PFSK-1 (cell line): ENCODE measurements at regions not wholly inside any gene's neighbourhood (a gene's known extent, or its start where the extent isn't known, plus 50 kb on each side); places are given as distances from the start of the nearest gene placed in this dataset.

Experiments
- FOXP2 ChIP-seq: optimal IDR thresholded peaks from 2 replicates; pipeline ENCODE3; 2011; ENCODE audit warnings: borderline replicate concordance, control low read depth, inconsistent platforms; ENCODE audit not compliant: insufficient read depth; ENCODE audit errors: extremely low read length, extremely low read depth
- POLR2AphosphoS5 ChIP-seq: IDR thresholded peaks from 2 replicates; pipeline ENCODE4 v1.6.1; 2012; ENCODE audit warnings: low read depth, mild to moderate bottlenecking, control low read depth, low read length, moderate library complexity
- REST ChIP-seq, 2 experiments: IDR thresholded peaks; 2 replicates each; pipeline versions ENCODE4 v1.6.1 to v1.8.0; 2011 to 2012; ENCODE audit warnings: low read depth in 2 of 2, low read length in 2 of 2, control low read depth in 1 of 2, inconsistent platforms in 1 of 2, mild to moderate bottlenecking in 1 of 2, moderate library complexity in 1 of 2; ENCODE audit not compliant: insufficient read depth in 1 of 2
- SIN3A ChIP-seq: IDR thresholded peaks from 2 replicates; pipeline ENCODE4 v1.6.1; 2012; ENCODE audit warnings: mild to moderate bottlenecking, low read length, moderate library complexity, borderline replicate concordance; ENCODE audit not compliant: insufficient read depth
- TAF1 ChIP-seq: IDR thresholded peaks from 2 replicates; pipeline ENCODE4 v1.6.1; 2012; ENCODE audit warnings: low read length, control low read depth, borderline replicate concordance; ENCODE audit not compliant: insufficient read depth

GRCh38 chr16:25635454-25635853, 56.3 kb upstream of the HS3ST4 start:
- no peak for TF ChIP-seq REST (IDR thresholded peaks at IDR 0.05; ENCODE audit: insufficient read depth in 1 of 2, low read depth in 2 of 2, low read length in 2 of 2)
- TF ChIP-seq POLR2AphosphoS5: no peak
- no peak for TF ChIP-seq TAF1
- TF ChIP-seq FOXP2: no peak
- no peak for TF ChIP-seq SIN3A
